Hematopoietic multipotent progenitor cell (in vitro differentiated cells): ENCODE measurements at regions not wholly inside any gene's neighbourhood (a gene's known extent, or its start where the extent isn't known, plus 50 kb on each side); places are given as distances from the start of the nearest gene placed in this dataset.

Experiments
- DNase-seq, 3 donors: peaks; one replicate each; pipeline ENCODE4 v3.0.0-alpha.2; 2011 to 2015; ENCODE audit warnings: low read depth in 2 of 3, low spot score in 2 of 3

GRCh38 chr11:15577519-15577918 is 462.8 kb downstream of the INSC start:
- DNase-seq, result no peak

- no peak for DNase-seq
Measured at GRCh38 chr11:15579287-15580001, 464.7 kb downstream of the INSC start.

- no peak for DNase-seq
Measured at GRCh38 chr11:15580056-15580774, 465.5 kb downstream of the INSC start.

GRCh38 chr11:15580775-15581095 is 466.0 kb downstream of the INSC start:
- no peak for DNase-seq

GRCh38 chr11:15584158-15584557 is 469.4 kb downstream of the INSC start:
- DNase-seq, result no peak

- DNase-seq, result no peak
Measured at GRCh38 chr11:15585602-15586331, 471.0 kb downstream of the INSC start.

- DNase-seq, result no peak
Measured at GRCh38 chr11:15586741-15587473, 472.2 kb downstream of the INSC start.

- no peak for DNase-seq
Measured at GRCh38 chr11:15589070-15589626, 474.4 kb downstream of the INSC start.

- DNase-seq, result no peak
Measured at GRCh38 chr11:15590132-15590531, 475.4 kb downstream of the INSC start.

- DNase-seq, result no peak
Measured at GRCh38 chr11:15591112-15591537, 476.4 kb downstream of the INSC start.

- no peak for DNase-seq
Measured at GRCh38 chr11:15594607-15595006, 479.9 kb downstream of the INSC start.

- DNase-seq, result no peak
Measured at GRCh38 chr11:15599376-15599775, 484.7 kb downstream of the INSC start.

- no peak for DNase-seq
Measured at GRCh38 chr11:15602047-15602446, 487.3 kb downstream of the INSC start.

- no peak for DNase-seq
Measured at GRCh38 chr11:15602785-15603567, 488.3 kb downstream of the INSC start.

- no peak for DNase-seq
Measured at GRCh38 chr11:15605094-15605493, 490.4 kb downstream of the INSC start.

- DNase-seq, result no peak
Measured at GRCh38 chr11:15607361-15608036, 492.8 kb downstream of the INSC start.

GRCh38 chr11:15609445-15609844 is 494.7 kb downstream of the INSC start:
- no peak for DNase-seq

GRCh38 chr11:15610881-15611280 is 496.2 kb downstream of the INSC start:
- no peak for DNase-seq

GRCh38 chr11:15613251-15613650 is 498.5 kb downstream of the INSC start:
- DNase-seq, result no peak
